AG04450 (cell line): ENCODE measurements at regions not wholly inside any gene's neighbourhood (a gene's known extent, or its start where the extent isn't known, plus 50 kb on each side); places are given as distances from the start of the nearest gene placed in this dataset.

Experiments used
- CTCF ChIA-PET: fragments of 300-600, 350-600 bp; formaldehyde crosslinking; extraction: SDS; loops from one replicate; lab custom pipeline; 2022; ENCODE audit warnings: antibody characterized with exemption, inconsistent platforms; lab: Charles Lee
- POLR2A ChIA-PET: fragments of 350-600 bp; formaldehyde crosslinking; extraction: SDS; loops from one replicate; lab custom pipeline; 2021; ENCODE audit warnings: antibody characterized with exemption, inconsistent platforms; lab: Yijun Ruan, JAX
- DNase-seq: peaks from one replicate; pipeline ENCODE4 v3.0.0-alpha.2; 2011; ENCODE audit warnings: low read depth, low spot score
- H3K27ac ChIP-seq: one replicate; pipeline ENCODE4 v1.5.1; 2012; ENCODE audit warnings: low read depth, low read length, control low read depth
- H3K27me3 ChIP-seq: one replicate; pipeline ENCODE4 v1.6.0; 2012; ENCODE audit warnings: low read length; ENCODE audit not compliant: control insufficient read depth, insufficient read depth
- H3K4me3 ChIP-seq: 2 replicates; pipeline ENCODE4 v1.5.1; 2011; ENCODE audit warnings: mild to moderate bottlenecking, low read depth, low read length, control low read depth
- H3K9me3 ChIP-seq: 2 replicates; pipeline ENCODE4 v1.5.1; 2012; ENCODE audit warnings: low read length; ENCODE audit not compliant: control insufficient read depth, insufficient read depth
- CTCF ChIP-seq: IDR thresholded peaks from 2 replicates; pipeline ENCODE4 v1.5.1; 2011; ENCODE audit warnings: low read depth, low read length, control low read depth, inconsistent platforms

GRCh38 chr5:91315701-91316100, 67.4 kb downstream of the ARRDC3 start:
- no peak overlapping the region for H3K4me3 ChIP-seq
- H3K27ac ChIP-seq = no peak overlapping the region
- ChIA-PET POLR2A (no interaction called here), CTCF (interaction anchor here (2.4 kb wide), 1 partner anchor 69 kb away, joined by 8 read pairs; no protein-coding TSS in a partner anchor)
- no peak for DNase-seq
- TF ChIP-seq CTCF = no peak
- no peaks in the 10 kb centered on the region for H3K27me3 ChIP-seq
- no peaks in the 10 kb centered on the region for H3K9me3 ChIP-seq

- H3K4me3 ChIP-seq = no peak overlapping the region
- POLR2A ChIA-PET = interaction anchor here (0.7 to 1.6 kb wide), 2 partner anchors 33 to 1739 kb away, joined by 6 to 11 read pairs; no protein-coding TSS in a partner anchor
- no peak overlapping the region for H3K27ac ChIP-seq
- no peak for TF ChIP-seq CTCF
- CTCF ChIA-PET = no interaction called here
- DNase-seq = peak; percentile 59
- H3K27me3 ChIP-seq = no peaks in the 10 kb centered on the region
- H3K9me3 ChIP-seq = no peaks in the 10 kb centered on the region
Observed at GRCh38 chr5:91313757-91314673, 69.1 kb downstream of the ARRDC3 start.

- H3K27me3 ChIP-seq = no peaks in the 10 kb centered on the region
- no peak for TF ChIP-seq CTCF
- H3K27ac ChIP-seq = no peak overlapping the region
- no peaks in the 10 kb centered on the region for H3K9me3 ChIP-seq
- POLR2A ChIA-PET = interaction anchor here (1.9 kb wide), 1 partner anchor 32 kb away, joined by 15 read pairs; no protein-coding TSS in a partner anchor
- CTCF ChIA-PET = interaction anchor here (1.3 kb wide), 1 partner anchor 381 kb away, joined by 4 read pairs; no protein-coding TSS in a partner anchor
- no peak for DNase-seq
- no peak overlapping the region for H3K4me3 ChIP-seq
Observed at GRCh38 chr5:91312698-91313097, 70.4 kb downstream of the ARRDC3 start.

GRCh38 chr5:91311697-91312501, 71.2 kb downstream of the ARRDC3 start:
- ChIA-PET CTCF (interaction anchor here (0.9 to 1.3 kb wide), 3 partner anchors 31 to 380 kb away, joined by 3 to 4 read pairs (median 3); no protein-coding TSS in a partner anchor), POLR2A (interaction anchor here (0.7 to 1.9 kb wide), 4 partner anchors 20 to 93 kb away, joined by 3 to 15 read pairs (median 7); partner anchors contain the start of gene ARRDC3)
- H3K27ac ChIP-seq = peak overlapping the region; percentile 90
- H3K4me3 ChIP-seq = no peak overlapping the region
- DNase-seq = peak; percentile 96
- TF ChIP-seq CTCF = no peak
- no peaks in the 10 kb centered on the region for H3K27me3 ChIP-seq
- H3K9me3 ChIP-seq = no peaks in the 10 kb centered on the region
